Adrenal gland (tissue), 5 donors: ENCODE measurements at regions not wholly inside any gene's neighbourhood (a gene's known extent, or its start where the extent isn't known, plus 50 kb on each side); places are given as distances from the start of the nearest gene placed in this dataset.

Experiments used
- POLR2A ChIP-seq, 2 donors: fragments of 450-650 bp; IDR thresholded peaks; one replicate each; pipeline ENCODE4 v1.6.1; 2017; ENCODE audit warnings: antibody characterized with exemption in 2 of 2, mild to moderate bottlenecking in 2 of 2, moderate library complexity in 1 of 2
- TF ChIP-seq, protein P1 (sequence below), 6 experiments: fragments of 450-650 bp in 4 of 6; fragments of 200-600 bp in 2 of 6; sonication (generic) in 1 of 6; IDR thresholded peaks; 1 replicate in 5 of 6; 2 replicates in 1 of 6; pipeline versions ENCODE4 v1.5.1 to v1.8.0; 2016 to 2021; ENCODE audit warnings: antibody characterized with exemption in 6 of 6, mild to moderate bottlenecking in 2 of 6, moderate library complexity in 1 of 6
- donor health status: DM: no; HTN: no; CAD: no.

DNA sequence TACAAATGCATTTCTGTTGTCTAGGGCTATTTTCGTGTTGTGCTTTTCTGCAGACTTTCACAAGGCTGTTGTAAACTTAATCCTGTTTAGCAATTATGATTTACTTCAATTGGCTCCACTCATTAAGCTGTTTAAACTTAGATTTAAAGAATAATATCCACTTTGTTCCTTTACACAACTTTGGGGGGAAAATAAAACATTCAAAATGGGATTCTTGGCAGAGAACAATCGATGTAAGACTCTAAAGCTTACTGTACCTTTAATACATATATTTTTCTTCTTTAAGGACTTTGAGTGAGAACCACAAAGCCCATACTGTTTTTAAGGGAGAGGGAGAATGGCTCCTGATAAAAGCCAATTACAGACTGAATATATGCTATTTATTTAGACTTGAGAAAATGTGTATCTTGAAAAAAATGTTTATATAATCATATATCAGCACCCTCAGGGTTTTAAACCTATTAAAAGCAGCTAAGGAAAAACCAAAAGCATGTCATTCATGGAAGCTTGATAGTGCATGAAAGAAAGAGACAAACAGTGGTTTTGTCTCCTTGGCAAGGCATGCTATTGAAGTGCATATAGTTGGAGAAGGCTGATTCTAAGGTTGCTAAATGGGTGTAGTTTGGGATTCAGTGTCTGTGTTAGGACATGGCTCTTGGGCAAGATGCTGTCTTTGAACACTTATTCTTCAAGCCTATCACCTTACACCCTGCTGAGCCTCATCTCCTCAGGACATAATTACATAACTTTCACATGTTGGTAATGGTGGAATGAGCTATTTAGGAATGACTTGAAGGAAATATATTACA lies 293.4 kb upstream of the TBC1D5 start:
- TF ChIP-seq, protein P1, sequence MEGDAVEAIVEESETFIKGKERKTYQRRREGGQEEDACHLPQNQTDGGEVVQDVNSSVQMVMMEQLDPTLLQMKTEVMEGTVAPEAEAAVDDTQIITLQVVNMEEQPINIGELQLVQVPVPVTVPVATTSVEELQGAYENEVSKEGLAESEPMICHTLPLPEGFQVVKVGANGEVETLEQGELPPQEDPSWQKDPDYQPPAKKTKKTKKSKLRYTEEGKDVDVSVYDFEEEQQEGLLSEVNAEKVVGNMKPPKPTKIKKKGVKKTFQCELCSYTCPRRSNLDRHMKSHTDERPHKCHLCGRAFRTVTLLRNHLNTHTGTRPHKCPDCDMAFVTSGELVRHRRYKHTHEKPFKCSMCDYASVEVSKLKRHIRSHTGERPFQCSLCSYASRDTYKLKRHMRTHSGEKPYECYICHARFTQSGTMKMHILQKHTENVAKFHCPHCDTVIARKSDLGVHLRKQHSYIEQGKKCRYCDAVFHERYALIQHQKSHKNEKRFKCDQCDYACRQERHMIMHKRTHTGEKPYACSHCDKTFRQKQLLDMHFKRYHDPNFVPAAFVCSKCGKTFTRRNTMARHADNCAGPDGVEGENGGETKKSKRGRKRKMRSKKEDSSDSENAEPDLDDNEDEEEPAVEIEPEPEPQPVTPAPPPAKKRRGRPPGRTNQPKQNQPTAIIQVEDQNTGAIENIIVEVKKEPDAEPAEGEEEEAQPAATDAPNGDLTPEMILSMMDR (IDR thresholded peaks at IDR 0.05) = no peak
- no peak for TF ChIP-seq POLR2A (IDR thresholded peaks at IDR 0.05)
